ENCODE measurements at regions not wholly inside any gene's neighbourhood (a gene's known extent, or its start where the extent isn't known, plus 50 kb on each side); places are given as distances from the start of the nearest gene placed in this dataset.

- Histone ChIP-seq H3K36me3 (no peaks in the 10 kb centered on the region), H3K4me1 (peaks cover 9 to 42% (median 22%) of the 10 kb centered on the region in 3 donors)
Measured at GRCh38 chr10:78411716-78412115, 378.1 kb downstream of the RPS24 start.

DNA sequence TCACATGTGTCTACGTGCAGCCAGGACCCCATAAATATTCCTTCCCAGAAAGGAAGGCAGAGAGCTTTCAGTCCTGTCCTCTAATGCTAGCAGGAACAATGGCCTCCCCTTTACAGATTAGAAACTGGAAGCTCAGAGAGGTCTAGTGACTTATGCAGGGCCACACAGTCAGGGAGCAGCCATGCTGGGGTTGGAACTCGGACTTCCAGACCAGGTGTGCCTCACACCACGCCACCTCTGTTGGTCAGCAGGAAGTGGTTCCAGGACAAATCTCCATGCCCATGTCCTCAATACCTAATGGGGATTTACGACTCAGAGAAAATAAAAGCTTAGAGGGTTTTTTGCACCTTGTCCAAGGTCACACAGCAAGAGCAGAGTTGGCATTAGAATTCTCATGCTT is 378.9 kb downstream of the RPS24 start:
- 56 to 57% methylated on average over 4 of the region's 4 CpGs for WGBS, 2 donors
- ATAC-seq = peak in 2 of 4 donors; percentile 1 to 5
- intact Hi-C loops (cut with DNase I) = no loop called here
- no peak for TF ChIP-seq CTCF (IDR thresholded peaks at IDR 0.05)
- peaks cover 9 to 40% (median 22%) of the 10 kb centered on the region in 3 donors for H3K4me1 ChIP-seq
- H3K9me3 ChIP-seq = no peaks in the 10 kb centered on the region
- H3K36me3 ChIP-seq = no peaks in the 10 kb centered on the region
- no peak for FAIRE-seq
- H3K4me3 ChIP-seq = no peak overlapping the region
- no peak for DNase-seq
- peak overlapping the region in 1 of 4 donors; percentile 46 for H3K27ac ChIP-seq
- H3K27me3 ChIP-seq = no peaks in the 10 kb centered on the region

More at GRCh38 chr10:78411716-78412115, 378.1 kb downstream of the RPS24 start:
- intact Hi-C loops (cut with DNase I) = no loop called here
- Histone ChIP-seq H3K4me3 (no peak overlapping the region), H3K9me3 (no peaks in the 10 kb centered on the region), H3K27me3 (no peaks in the 10 kb centered on the region), H3K27ac (no peak overlapping the region)
- WGBS, 2 donors = 79 to 95% methylated on average over 2 of the region's 2 CpGs
- no peak for ATAC-seq
- no peak for TF ChIP-seq CTCF (IDR thresholded peaks at IDR 0.05)
- no peak for DNase-seq
- no peak for FAIRE-seq

- no peaks in the 10 kb centered on the region for H3K9me3 ChIP-seq
- H3K27me3 ChIP-seq = no peaks in the 10 kb centered on the region
- H3K4me1 ChIP-seq = peaks cover 4 to 32% (median 18%) of the 10 kb centered on the region in 3 donors
- ATAC-seq = peak in 2 of 4 donors; percentile 5 to 33
- FAIRE-seq = no peak
- WGBS, 2 donors = 50 to 52% methylated on average over 12 of the region's 12 CpGs
- peak overlapping the region in 1 of 4 donors; percentile 46 for H3K27ac ChIP-seq
- no peak overlapping the region for H3K4me3 ChIP-seq
- TF ChIP-seq CTCF (IDR thresholded peaks at IDR 0.05) = no peak
- intact Hi-C loops (cut with DNase I) = no loop called here
- H3K36me3 ChIP-seq = no peaks in the 10 kb centered on the region
- DNase-seq = no peak
Measured at GRCh38 chr10:78413076-78414055, 379.7 kb downstream of the RPS24 start.

DNA sequence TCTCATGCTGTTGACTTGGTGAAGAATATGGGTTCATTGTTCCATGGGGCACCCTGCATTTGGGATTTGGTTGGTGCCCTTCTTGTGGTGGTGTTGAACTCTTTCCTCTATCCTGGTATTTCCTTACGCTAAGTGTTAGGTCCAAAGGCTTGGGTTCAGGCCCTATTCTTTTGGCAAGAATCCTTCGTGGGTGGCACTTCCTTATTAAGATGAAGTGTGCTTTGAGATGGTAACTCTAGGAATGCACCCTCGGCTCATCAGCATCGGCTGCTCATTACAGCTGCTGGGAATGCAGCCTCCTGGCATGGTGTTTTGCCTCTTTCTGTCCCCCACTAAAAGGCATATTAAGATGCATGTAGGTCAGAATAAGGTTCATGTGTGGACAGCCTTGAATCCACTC is 380.7 kb downstream of the RPS24 start:
- H3K36me3 ChIP-seq = no peaks in the 10 kb centered on the region
- DNase-seq (no peak), ATAC-seq (no peak), FAIRE-seq (no peak)
- H3K27ac ChIP-seq = no peak overlapping the region
- WGBS, 2 donors = 85 to 88% methylated on average over 4 of the region's 4 CpGs
- peaks cover 0 to 22% (median 13%) of the 10 kb centered on the region in 3 donors for H3K4me1 ChIP-seq
- no peak for TF ChIP-seq CTCF (IDR thresholded peaks at IDR 0.05)
- H3K9me3 ChIP-seq = no peaks in the 10 kb centered on the region
- H3K27me3 ChIP-seq = no peaks in the 10 kb centered on the region
- no peak overlapping the region for H3K4me3 ChIP-seq
- intact Hi-C loops (cut with DNase I) = no loop called here

GRCh38 chr10:78415111-78415510 is 381.4 kb downstream of the RPS24 start:
- FAIRE-seq = no peak
- Histone ChIP-seq H3K36me3 (no peaks in the 10 kb centered on the region), H3K4me3 (no peak overlapping the region), H3K9me3 (no peaks in the 10 kb centered on the region), H3K4me1 (peaks cover 0 to 20% (median 13%) of the 10 kb centered on the region in 3 donors), H3K27ac (no peak overlapping the region), H3K27me3 (no peaks in the 10 kb centered on the region)
- intact Hi-C loops (cut with DNase I) = no loop called here
- 95 to 96% methylated on average over 1 of the region's 1 CpG for WGBS, 2 donors
- no peak for ATAC-seq
- no peak for DNase-seq
- TF ChIP-seq CTCF (IDR thresholded peaks at IDR 0.05) = no peak

All from pancreas (tissue), 10 donors.